GM18907 (cell line): ENCODE measurements at regions not wholly inside any gene's neighbourhood (a gene's known extent, or its start where the extent isn't known, plus 50 kb on each side); places are given as distances from the start of the nearest gene placed in this dataset.
A peak's percentile ranks its signal among the peaks of the same experiment; 100 is the strongest.
"Not testable (repeated sequence)": the region's sequence is repeated elsewhere in the genome, so short reads cannot be mapped to it uniquely, and the experiment has no call there.

Source experiments
- ATAC-seq: cut with Tn5 transposase; IDR thresholded peaks from one replicate; pipeline ENCODE4 v1.9.1; 2021; ENCODE audit warnings: mild to moderate bottlenecking, moderate library complexity; ENCODE audit not compliant: unreplicated experiment

GRCh38 chr10:31123946-31124345 lies 92.3 kb upstream of the ZNF438 start:
- no peak for ATAC-seq

DNA sequence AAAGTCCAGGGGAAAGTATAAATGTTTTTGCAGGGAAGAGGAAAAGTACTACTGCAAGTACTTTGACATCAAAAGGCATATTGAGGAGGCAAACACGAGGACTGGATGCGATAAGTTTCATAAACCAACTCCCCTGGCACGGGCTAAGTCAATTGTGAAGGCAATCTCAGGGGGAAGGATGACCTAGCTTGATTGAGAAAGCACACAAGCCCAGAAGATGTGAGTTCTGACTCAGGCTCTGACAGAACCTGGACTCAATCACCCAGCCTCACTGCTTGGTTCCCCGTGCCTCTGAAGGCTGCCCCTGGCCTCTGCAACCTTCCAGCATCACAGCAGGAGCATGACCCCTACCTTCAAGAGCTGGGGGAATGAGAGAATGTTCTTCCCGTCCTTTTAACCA lies 93.2 kb upstream of the ZNF438 start:
- no peak for ATAC-seq

DNA sequence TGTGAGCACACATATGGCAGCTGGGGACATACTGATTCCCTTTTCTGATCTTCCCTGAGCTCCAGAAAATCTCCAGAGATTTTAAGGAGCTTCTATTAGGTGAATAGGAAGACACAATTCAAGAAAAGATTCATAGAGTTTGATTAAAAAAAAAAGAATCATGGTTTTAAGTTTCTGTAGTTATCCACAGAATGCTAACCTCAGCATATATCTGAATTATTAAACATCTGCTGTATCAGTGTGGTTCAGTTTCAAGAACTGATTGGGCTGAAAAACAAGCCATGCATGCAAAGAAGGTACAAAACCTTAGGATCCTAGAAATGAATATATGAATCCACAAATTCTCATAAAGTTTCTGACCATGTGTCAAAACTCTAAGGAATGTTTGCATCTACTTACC lies 94.1 kb upstream of the ZNF438 start:
- ATAC-seq = no peak

DNA sequence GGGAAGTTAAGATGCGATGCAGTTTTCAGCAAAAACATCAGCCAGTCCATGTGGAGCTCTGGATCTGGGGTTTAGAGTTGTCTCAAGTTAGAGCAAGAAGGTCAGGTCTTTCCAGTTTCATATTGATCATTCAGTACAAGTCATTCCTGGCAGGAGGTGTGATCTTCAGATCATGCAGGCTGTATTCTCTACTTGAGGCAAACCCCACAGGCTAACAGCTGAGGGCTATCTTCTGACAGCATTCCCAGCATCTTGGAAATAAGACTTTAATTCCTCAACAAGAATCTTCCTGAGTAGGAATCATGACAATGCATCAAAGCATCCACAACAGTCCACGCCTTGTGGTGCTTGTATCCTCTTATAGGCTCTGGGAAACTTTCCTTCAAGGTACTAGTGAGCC lies 94.9 kb upstream of the ZNF438 start:
- ATAC-seq = no peak

DNA sequence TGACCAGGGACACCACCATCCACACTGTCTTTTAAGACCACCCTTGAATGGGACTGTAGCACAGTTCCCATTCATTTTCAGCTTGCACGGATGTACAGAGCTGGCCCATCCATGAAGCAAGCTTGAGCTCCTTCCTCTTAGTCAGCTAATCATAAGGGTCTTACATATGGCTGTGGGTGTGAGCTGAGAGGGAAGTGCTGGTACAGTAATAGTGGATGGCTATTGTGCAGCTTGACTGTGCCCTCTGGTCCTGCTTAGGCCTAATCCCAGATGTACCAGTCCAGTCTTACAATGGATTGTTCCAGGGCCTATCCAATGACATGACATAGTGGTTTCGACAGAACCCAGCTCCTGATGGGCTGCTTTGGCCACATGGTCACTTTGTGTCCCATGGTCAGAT lies 96.9 kb upstream of the ZNF438 start:
- no peak for ATAC-seq

GRCh38 chr10:31129271-31129670 lies 97.6 kb upstream of the ZNF438 start:
- ATAC-seq = no peak

- no peak for ATAC-seq
These were observed 98.3 kb upstream of the ZNF438 start for GRCh38 chr10:31129880-31130405.

- no peak for ATAC-seq
These were observed 98.7 kb upstream of the ZNF438 start for GRCh38 chr10:31130406-31130805.

DNA sequence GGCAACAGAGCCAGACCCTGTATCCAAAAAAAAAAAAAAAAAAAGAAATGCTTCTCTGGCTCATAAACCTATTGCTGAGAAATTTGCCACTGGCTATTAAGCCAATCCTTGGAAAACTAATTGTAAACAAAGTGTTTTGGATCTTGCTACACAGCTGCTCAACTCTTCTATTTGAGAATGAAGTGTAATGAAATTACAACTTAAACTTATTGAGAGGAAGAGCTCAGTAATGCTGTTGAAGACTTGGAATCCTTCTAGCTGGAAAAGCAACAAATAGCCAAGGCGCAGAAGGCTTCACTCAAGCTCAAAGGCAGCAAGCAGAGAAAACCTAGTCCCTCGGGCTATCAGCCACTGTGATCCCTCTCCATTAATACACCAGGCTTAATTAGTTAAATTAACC lies 99.6 kb upstream of the ZNF438 start:
- ATAC-seq = no peak

DNA sequence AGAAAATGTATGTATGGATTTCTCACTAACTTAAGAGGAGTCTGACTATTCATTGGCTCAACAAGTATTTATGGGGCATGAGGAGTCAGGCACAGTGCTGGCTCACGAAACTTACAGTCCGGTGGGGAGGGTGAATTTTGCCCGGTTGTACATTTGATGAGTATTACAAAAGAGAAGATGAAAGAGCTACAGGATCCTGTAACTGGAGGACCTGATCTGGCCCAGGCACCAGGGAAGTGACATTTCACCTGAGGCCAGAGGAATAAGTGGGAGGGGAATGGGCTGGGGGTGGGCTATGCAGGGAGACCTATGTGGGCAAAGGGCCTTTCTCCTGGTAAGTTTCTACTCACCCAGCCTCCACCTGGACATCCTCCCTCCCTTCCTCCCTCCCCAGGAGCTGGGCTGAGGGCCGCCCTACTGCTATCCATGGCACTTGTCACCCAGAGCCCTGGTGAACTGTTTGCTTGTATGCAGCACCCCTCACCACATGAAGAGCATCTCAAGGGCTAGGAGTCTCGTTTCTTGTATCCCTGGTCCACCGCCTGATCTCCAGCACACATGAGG lies 101.1 kb upstream of the ZNF438 start:
- ATAC-seq = no peak

DNA sequence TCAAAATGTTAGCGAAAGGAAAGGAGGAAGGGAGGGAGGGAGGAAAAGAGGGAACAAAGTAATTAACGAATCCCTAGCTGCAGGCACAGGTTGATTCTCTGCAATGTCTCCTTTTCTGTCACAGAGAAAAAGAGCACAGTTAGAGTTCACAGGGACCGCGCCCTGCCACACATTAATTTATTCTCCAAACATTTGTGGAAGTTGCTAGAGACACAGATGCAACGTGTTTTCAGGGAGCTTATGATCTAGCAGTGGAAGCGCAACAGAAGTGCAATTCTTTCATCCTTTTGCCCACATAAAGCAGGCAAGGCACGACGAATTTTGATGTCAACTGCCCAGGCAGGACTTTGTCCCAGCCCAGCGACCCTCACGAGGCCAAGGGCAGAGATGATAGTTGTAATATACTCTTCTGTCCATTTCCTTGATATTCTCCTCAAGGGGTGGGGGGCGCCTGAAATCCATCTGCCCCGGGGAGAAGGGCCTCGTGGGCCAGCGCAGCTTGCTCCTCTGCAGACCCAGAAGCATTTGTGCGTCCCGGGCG lies 101.7 kb upstream of the ZNF438 start:
- ATAC-seq = no peak

DNA sequence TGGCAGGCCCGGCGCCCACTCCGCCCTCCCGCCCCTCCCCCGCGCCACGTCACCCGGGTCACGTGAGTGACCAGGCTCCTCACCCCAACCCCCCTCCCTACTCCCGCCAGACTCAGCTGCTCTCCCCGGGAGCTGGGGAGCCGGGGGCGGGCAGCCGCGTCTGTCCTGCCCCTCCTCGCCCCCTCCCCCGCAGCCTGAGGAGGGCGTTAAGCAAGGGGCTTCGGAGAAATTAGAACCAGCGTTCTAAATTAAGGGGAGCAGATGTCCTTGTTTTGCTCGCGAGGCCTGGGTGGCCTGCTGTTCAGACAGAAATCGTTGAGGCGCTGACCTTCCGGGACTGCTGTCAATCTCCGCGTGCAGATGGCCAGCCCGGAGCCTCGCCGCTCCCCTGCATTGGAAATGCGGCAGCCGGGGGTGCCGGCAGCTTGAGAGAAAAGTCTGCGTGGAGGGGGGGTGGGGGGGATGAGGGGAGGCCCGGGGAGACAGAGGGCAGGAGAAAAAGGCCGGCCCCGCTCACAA lies 102.2 kb upstream of the ZNF438 start:
- ATAC-seq = peak; percentile 55

GRCh38 chr10:31134311-31134952 lies 102.8 kb upstream of the ZNF438 start:
- ATAC-seq = peak; percentile 56

DNA sequence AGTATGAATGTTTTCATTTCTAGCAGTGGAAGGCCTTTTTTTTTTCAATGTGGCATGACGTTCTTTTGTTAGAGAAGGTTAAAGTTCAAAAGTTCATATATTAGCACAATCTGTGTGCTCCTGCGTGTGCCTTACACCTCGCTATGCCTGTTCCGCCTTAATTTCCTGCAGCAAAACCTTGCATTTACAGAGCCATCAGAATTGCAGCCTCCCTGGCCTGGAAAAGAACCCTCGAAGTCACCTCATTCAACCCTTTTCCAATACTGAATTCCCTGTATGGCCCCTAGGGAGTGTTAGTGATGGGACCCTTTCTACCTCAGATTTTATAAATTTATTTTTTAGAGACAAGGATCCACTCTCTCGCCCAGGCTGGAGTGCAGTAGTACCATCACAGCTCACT lies 103.5 kb upstream of the ZNF438 start:
- no peak for ATAC-seq

DNA sequence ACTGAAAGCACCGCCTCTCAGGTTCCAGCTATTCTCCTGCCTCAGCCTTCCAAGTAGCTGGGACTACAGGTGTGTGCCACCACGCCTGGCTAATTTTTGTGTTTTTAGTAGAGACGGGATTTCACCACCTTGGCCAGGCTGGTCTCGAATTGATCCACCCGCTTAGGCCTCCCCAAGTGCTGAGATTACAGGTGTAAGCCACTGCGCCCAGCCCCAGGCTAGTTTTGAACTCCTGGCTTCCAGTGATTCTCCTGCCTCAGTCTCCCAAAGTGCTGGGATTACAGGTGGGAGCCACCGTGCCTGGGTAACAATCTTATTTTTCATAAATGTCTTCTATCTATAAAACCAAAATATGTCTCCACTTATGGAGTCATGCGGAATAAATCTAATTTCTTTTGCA lies 104.1 kb upstream of the ZNF438 start:
- ATAC-seq = not testable (repeated sequence)

DNA sequence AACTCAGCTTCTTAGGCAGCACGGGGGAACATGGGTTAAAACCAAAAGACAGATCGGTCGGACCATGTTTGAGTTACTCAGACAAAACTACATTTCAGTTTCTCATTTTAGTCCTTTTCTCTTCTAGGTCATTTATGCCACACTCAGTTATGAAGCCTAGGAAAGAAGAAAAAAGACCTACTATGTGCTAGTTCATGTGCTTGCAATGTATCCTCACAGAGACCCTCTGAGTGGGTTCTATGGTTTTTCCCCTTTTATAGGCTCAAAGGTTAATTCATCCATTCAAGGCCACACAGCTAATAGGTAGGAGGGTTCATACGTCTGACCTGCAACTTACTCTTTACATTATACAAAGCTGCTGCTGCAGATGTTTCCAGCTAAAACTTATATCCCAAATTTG lies 104.7 kb upstream of the ZNF438 start:
- no peak for ATAC-seq

GRCh38 chr10:31136930-31137885 lies 105.5 kb upstream of the ZNF438 start:
- ATAC-seq = no peak

DNA sequence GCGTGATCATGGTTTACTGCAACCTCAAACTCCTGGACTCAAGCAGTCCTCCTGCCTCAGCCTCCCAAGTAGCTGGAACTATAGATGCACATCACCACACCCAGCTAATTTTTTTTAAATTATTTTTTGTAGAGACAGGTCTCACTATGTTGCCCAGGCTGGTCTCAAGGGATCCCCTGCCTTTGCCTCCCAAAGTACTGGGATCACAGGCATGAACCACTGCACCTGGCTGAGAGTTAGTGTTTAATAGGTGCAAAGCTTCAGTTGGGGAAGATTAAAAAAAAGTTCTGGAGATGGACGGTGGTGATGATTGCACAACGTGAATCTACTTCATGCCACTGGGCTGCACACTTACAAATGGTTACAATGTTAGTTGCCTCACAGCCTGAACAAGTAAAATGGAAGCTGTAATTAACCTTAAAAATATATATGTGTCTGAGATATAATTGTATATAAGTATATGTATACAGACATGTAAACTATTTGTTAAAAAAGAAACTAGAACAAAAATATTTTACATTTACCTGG lies 106.4 kb upstream of the ZNF438 start:
- ATAC-seq = no peak

DNA sequence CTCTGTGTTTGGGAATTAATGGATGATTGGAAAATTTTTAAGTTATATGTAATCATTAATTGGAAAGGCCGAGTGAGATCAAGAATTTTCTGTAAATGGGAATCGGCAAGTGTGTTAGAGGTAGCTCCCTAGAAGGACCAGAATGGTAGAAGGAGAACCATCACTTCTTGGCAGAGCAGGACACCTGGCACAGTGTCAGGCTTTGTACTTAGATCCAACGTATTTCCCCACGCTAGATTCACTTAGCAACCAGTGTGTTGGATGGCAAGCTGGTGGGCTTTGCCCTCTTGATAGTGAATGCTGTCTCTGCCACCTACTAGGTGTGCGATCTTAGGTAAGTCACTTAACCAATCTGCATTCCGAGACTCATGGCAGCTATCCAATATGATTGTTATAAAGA lies 107.8 kb upstream of the ZNF438 start:
- ATAC-seq = no peak

DNA sequence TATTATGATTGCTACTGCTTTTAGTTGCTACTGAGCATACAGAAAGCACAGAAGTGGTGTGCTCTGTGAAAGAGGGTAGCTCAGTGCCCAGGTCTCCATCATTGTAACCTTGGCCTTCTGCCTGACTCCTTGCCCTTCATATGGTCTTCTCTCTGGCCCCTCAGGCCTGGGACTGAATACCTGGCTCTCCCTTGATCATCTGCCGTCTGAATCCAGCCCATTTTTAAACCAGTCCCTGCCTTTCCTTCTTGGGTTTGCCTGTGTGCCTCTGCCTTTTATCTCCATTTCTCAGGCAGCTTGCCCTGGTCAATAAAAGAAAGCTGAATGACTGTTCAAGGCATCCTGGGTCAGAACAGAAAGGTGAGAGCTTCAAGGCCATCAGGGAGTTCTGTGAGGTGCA lies 109.1 kb upstream of the ZNF438 start:
- no peak for ATAC-seq

DNA sequence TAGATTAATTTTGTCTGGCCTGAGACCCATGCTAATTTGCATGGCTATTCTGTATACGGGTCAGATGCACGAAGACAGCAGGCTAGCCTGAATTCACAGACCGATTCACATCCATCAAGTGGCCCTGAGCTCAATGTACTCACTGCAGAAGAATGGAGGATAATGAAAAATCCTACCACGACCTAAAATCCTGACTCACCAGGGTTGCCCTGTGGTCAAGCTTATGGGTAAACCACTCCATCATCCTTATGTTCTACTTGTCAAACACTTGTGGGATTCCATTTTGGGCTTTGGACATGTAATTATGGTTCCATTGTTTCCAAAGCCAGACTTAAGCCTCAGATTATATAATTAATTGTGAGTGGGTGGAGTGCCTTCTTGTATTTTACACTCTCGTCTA lies 110.4 kb upstream of the ZNF438 start:
- no peak for ATAC-seq
